K562 (cell line): ENCODE measurements at regions not wholly inside any gene's neighbourhood (a gene's known extent, or its start where the extent isn't known, plus 50 kb on each side); places are given as distances from the start of the nearest gene placed in this dataset.

Experiments used
- BCLAF1 ChIP-seq, 2 experiments: fragments of 450-650 bp in 1 of 2; IDR thresholded peaks; 2 replicates each; pipeline ENCODE4 v1.6.1; 2011 to 2017; ENCODE audit warnings: low read depth in 2 of 2, antibody characterized with exemption in 1 of 2, borderline replicate concordance in 1 of 2, low read length in 1 of 2, mild to moderate bottlenecking in 1 of 2, mixed read lengths in 1 of 2; ENCODE audit not compliant: control insufficient read depth in 1 of 2
- FUS ChIP-seq: fragments of 200-400 bp; formaldehyde crosslinking; optimal IDR thresholded peaks from 2 replicates; pipeline ENCODE3; 2017; ENCODE audit warnings: low read depth, low read length
- JUNB ChIP-seq: fragments of 450-650 bp; formaldehyde crosslinking; conservative IDR thresholded peaks from 2 replicates; pipeline ENCODE4 v1.4.0; 2020; ENCODE audit warnings: mild to moderate bottlenecking
- PTRF ChIP-seq: fragments of 450-650 bp; IDR thresholded peaks from 2 replicates; pipeline ENCODE4 v1.6.1; 2016; ENCODE audit warnings: mild to moderate bottlenecking, missing genetic modification characterization, missing compliant biosample characterization
- ZC3H11A ChIP-seq: IDR thresholded peaks from 2 replicates; pipeline ENCODE4 v1.6.1; 2012; ENCODE audit warnings: low read depth, low read length, improper control_type of control experiment
- ZNF124 ChIP-seq: sonication (generic); formaldehyde crosslinking; IDR thresholded peaks from 2 replicates; pipeline ENCODE4 v1.8.1; 2022; ENCODE audit warnings: missing genetic modification reagents
- ZNF586 ChIP-seq: fragments of 450-650 bp; formaldehyde crosslinking; conservative IDR thresholded peaks from 2 replicates; pipeline ENCODE4 v1.4.0; 2020; ENCODE audit warnings: mild to moderate bottlenecking, moderate library complexity
- TF ChIP-seq, protein P1 (sequence below), 2 experiments: IDR thresholded peaks; 2 replicates each; pipeline ENCODE4 v1.6.1; 2012; ENCODE audit warnings: improper control_type of control experiment in 2 of 2, low read depth in 2 of 2, low read length in 2 of 2, borderline replicate concordance in 1 of 2
- TF ChIP-seq, protein P2 (sequence below), 2 experiments: fragments of 200-800 bp in 1 of 2; sonication (Bioruptor generic) in 1 of 2; sonication (generic) in 1 of 2; formaldehyde crosslinking in 1 of 2; IDR thresholded peaks in 1 of 2; conservative IDR thresholded peaks in 1 of 2; 2 replicates each; pipeline versions ENCODE4 v1.5.0 to v1.6.1; 2016 to 2020; ENCODE audit warnings: missing compliant biosample characterization in 1 of 2, missing genetic modification characterization in 1 of 2, missing genetic modification reagents in 1 of 2
- TF ChIP-seq, protein P3 (sequence below), 2 experiments: fragments of 450-650 bp in 1 of 2; sonication (generic) in 1 of 2; formaldehyde crosslinking in 1 of 2; IDR thresholded peaks; 2 replicates each; pipeline versions ENCODE4 v1.7.1 to v1.9.0; 2016 to 2022; ENCODE audit warnings: inconsistent platforms in 1 of 2, mild to moderate bottlenecking in 1 of 2, missing genetic modification reagents in 1 of 2

- TF ChIP-seq BCLAF1 (IDR thresholded peaks at IDR 0.05; ENCODE audit: borderline replicate concordance in 1 of 2, control insufficient read depth in 1 of 2, low read depth in 2 of 2, low read length in 1 of 2): no peak
- TF ChIP-seq ZNF586 (CRISPR knock-in tag): no peak
- TF ChIP-seq, protein P1, sequence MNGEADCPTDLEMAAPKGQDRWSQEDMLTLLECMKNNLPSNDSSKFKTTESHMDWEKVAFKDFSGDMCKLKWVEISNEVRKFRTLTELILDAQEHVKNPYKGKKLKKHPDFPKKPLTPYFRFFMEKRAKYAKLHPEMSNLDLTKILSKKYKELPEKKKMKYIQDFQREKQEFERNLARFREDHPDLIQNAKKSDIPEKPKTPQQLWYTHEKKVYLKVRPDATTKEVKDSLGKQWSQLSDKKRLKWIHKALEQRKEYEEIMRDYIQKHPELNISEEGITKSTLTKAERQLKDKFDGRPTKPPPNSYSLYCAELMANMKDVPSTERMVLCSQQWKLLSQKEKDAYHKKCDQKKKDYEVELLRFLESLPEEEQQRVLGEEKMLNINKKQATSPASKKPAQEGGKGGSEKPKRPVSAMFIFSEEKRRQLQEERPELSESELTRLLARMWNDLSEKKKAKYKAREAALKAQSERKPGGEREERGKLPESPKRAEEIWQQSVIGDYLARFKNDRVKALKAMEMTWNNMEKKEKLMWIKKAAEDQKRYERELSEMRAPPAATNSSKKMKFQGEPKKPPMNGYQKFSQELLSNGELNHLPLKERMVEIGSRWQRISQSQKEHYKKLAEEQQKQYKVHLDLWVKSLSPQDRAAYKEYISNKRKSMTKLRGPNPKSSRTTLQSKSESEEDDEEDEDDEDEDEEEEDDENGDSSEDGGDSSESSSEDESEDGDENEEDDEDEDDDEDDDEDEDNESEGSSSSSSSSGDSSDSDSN (IDR thresholded peaks at IDR 0.05; ENCODE audit: borderline replicate concordance in 1 of 2, low read depth in 2 of 2, low read length in 2 of 2): no peak
- no peak for TF ChIP-seq JUNB (CRISPR knock-in tag)
- no peak for TF ChIP-seq ZNF124 (CRISPR knock-in tag)
- no peak for TF ChIP-seq PTRF (tag)
- TF ChIP-seq, protein P2, sequence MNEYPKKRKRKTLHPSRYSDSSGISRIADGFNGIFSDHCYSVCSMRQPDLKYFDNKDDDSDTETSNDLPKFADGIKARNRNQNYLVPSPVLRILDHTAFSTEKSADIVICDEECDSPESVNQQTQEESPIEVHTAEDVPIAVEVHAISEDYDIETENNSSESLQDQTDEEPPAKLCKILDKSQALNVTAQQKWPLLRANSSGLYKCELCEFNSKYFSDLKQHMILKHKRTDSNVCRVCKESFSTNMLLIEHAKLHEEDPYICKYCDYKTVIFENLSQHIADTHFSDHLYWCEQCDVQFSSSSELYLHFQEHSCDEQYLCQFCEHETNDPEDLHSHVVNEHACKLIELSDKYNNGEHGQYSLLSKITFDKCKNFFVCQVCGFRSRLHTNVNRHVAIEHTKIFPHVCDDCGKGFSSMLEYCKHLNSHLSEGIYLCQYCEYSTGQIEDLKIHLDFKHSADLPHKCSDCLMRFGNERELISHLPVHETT (CRISPR knock-in tag; conservative IDR thresholded peaks at IDR 0.05 in 1 of 2, IDR thresholded peaks at IDR 0.05 in 1 of 2): no peak
- TF ChIP-seq, protein P3, sequence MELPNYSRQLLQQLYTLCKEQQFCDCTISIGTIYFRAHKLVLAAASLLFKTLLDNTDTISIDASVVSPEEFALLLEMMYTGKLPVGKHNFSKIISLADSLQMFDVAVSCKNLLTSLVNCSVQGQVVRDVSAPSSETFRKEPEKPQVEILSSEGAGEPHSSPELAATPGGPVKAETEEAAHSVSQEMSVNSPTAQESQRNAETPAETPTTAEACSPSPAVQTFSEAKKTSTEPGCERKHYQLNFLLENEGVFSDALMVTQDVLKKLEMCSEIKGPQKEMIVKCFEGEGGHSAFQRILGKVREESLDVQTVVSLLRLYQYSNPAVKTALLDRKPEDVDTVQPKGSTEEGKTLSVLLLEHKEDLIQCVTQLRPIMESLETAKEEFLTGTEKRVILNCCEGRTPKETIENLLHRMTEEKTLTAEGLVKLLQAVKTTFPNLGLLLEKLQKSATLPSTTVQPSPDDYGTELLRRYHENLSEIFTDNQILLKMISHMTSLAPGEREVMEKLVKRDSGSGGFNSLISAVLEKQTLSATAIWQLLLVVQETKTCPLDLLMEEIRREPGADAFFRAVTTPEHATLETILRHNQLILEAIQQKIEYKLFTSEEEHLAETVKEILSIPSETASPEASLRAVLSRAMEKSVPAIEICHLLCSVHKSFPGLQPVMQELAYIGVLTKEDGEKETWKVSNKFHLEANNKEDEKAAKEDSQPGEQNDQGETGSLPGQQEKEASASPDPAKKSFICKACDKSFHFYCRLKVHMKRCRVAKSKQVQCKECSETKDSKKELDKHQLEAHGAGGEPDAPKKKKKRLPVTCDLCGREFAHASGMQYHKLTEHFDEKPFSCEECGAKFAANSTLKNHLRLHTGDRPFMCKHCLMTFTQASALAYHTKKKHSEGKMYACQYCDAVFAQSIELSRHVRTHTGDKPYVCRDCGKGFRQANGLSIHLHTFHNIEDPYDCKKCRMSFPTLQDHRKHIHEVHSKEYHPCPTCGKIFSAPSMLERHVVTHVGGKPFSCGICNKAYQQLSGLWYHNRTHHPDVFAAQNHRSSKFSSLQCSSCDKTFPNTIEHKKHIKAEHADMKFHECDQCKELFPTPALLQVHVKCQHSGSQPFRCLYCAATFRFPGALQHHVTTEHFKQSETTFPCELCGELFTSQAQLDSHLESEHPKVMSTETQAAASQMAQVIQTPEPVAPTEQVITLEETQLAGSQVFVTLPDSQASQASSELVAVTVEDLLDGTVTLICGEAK (IDR thresholded peaks at IDR 0.05): no peak
- TF ChIP-seq, protein P3 (CRISPR knock-in tag; IDR thresholded peaks at IDR 0.05): no peak
- no peak for TF ChIP-seq ZC3H11A
- no peak for TF ChIP-seq FUS
These were observed 111.6 kb upstream of the ZFP42 start (continued) for GRCh38 chr4:187883836-187884475.
